WTC11 (cell line): ENCODE measurements at regions not wholly inside any gene's neighbourhood (a gene's known extent, or its start where the extent isn't known, plus 50 kb on each side); places are given as distances from the start of the nearest gene placed in this dataset.
"Not testable (repeated sequence)": the region's sequence is repeated elsewhere in the genome, so short reads cannot be mapped to it uniquely, and the experiment has no call there.

Source experiments
- ATAC-seq: fragments of 200-7000 bp; cut with Tn5 transposase; 2 replicates; pipeline ENCODE4 v1.10.0; 2021; ENCODE audit warnings: mild to moderate bottlenecking, moderate library complexity
- CTCF ChIA-PET: fragments of 300-600 bp; sonication (Branson Sonifier 250); formaldehyde crosslinking; loops from one replicate; lab custom pipeline; 2021; ENCODE audit warnings: antibody characterized with exemption; lab: Charles Lee
- POLR2A ChIA-PET: fragments of 350-600 bp; sonication (Branson Sonifier 250); formaldehyde crosslinking; loops from one replicate; lab custom pipeline; 2021; ENCODE audit warnings: antibody characterized with exemption; lab: Charles Lee
- DNase-seq: peaks from one replicate; pipeline ENCODE4 v3.0.0; 2021; ENCODE audit warnings: low spot score
- H3K27ac Mint-ChIP-seq: 2 replicates; pipeline ENCODE4 v1.8.0; 2021; ENCODE audit warnings: mixed read lengths
- H3K27me3 Mint-ChIP-seq: 2 replicates; pipeline ENCODE4 v1.8.0; 2021; ENCODE audit warnings: low read depth, mild to moderate bottlenecking, moderate library complexity, mixed read lengths
- H3K36me3 Mint-ChIP-seq: 2 replicates; pipeline ENCODE4 v1.8.0; 2021; ENCODE audit warnings: mixed read lengths
- H3K4me1 Mint-ChIP-seq: 2 replicates; pipeline ENCODE4 v1.8.0; 2022; ENCODE audit warnings: mixed read lengths
- H3K4me3 Mint-ChIP-seq: 2 replicates; pipeline ENCODE4 v1.8.0; 2021; ENCODE audit warnings: mild to moderate bottlenecking, moderate library complexity, mixed read lengths
- H3K9me3 Mint-ChIP-seq: 2 replicates; pipeline ENCODE4 v1.8.0; 2021; ENCODE audit warnings: mixed read lengths

GRCh38 chr14:19052977-19053376 is 85.7 kb downstream of the POTEM start:
- H3K27ac Mint-ChIP-seq, CTCF ChIA-PET, POLR2A ChIA-PET, H3K36me3 Mint-ChIP-seq, H3K4me1 Mint-ChIP-seq, H3K9me3 Mint-ChIP-seq, ATAC-seq, H3K4me3 Mint-ChIP-seq, DNase-seq, H3K27me3 Mint-ChIP-seq: not testable (repeated sequence)

- H3K27ac Mint-ChIP-seq, H3K36me3 Mint-ChIP-seq, H3K9me3 Mint-ChIP-seq, H3K4me1 Mint-ChIP-seq, POLR2A ChIA-PET, H3K27me3 Mint-ChIP-seq, H3K4me3 Mint-ChIP-seq, CTCF ChIA-PET, DNase-seq: not testable (repeated sequence)
- ATAC-seq, result peak; percentile 58
Observed at GRCh38 chr14:19053426-19054050, 86.3 kb downstream of the POTEM start.

- H3K27me3 Mint-ChIP-seq, H3K4me1 Mint-ChIP-seq, H3K36me3 Mint-ChIP-seq, H3K4me3 Mint-ChIP-seq, POLR2A ChIA-PET, DNase-seq, H3K27ac Mint-ChIP-seq, CTCF ChIA-PET, H3K9me3 Mint-ChIP-seq, ATAC-seq: not testable (repeated sequence)
Observed at GRCh38 chr14:19054108-19054721, 87.0 kb downstream of the POTEM start.

GRCh38 chr14:19054934-19055333 is 87.7 kb downstream of the POTEM start:
- H3K27me3 Mint-ChIP-seq, H3K4me3 Mint-ChIP-seq, DNase-seq, H3K4me1 Mint-ChIP-seq, POLR2A ChIA-PET, ATAC-seq, H3K27ac Mint-ChIP-seq, CTCF ChIA-PET, H3K9me3 Mint-ChIP-seq, H3K36me3 Mint-ChIP-seq: not testable (repeated sequence)

- H3K27me3 Mint-ChIP-seq, H3K27ac Mint-ChIP-seq, ATAC-seq, DNase-seq, H3K4me3 Mint-ChIP-seq, POLR2A ChIA-PET, H3K9me3 Mint-ChIP-seq, H3K4me1 Mint-ChIP-seq, CTCF ChIA-PET, H3K36me3 Mint-ChIP-seq: not testable (repeated sequence)
Observed at GRCh38 chr14:19059066-19059465, 91.8 kb downstream of the POTEM start.

GRCh38 chr14:19061689-19062450 is 94.6 kb downstream of the POTEM start:
- H3K36me3 Mint-ChIP-seq, CTCF ChIA-PET, H3K27ac Mint-ChIP-seq, ATAC-seq, H3K27me3 Mint-ChIP-seq, DNase-seq, H3K4me3 Mint-ChIP-seq, H3K9me3 Mint-ChIP-seq, POLR2A ChIA-PET, H3K4me1 Mint-ChIP-seq: not testable (repeated sequence)

GRCh38 chr14:19068957-19069356 is 101.7 kb downstream of the POTEM start:
- DNase-seq, ATAC-seq, H3K4me1 Mint-ChIP-seq, H3K27ac Mint-ChIP-seq, POLR2A ChIA-PET, H3K4me3 Mint-ChIP-seq, CTCF ChIA-PET, H3K9me3 Mint-ChIP-seq, H3K36me3 Mint-ChIP-seq, H3K27me3 Mint-ChIP-seq: not testable (repeated sequence)

GRCh38 chr14:19072518-19072917 is 105.3 kb downstream of the POTEM start:
- H3K4me1 Mint-ChIP-seq, H3K9me3 Mint-ChIP-seq, H3K36me3 Mint-ChIP-seq, POLR2A ChIA-PET, H3K4me3 Mint-ChIP-seq, H3K27ac Mint-ChIP-seq, CTCF ChIA-PET, H3K27me3 Mint-ChIP-seq, DNase-seq, ATAC-seq: not testable (repeated sequence)

- H3K4me3 Mint-ChIP-seq, DNase-seq, H3K27me3 Mint-ChIP-seq, H3K36me3 Mint-ChIP-seq, CTCF ChIA-PET, H3K27ac Mint-ChIP-seq, ATAC-seq, H3K9me3 Mint-ChIP-seq, POLR2A ChIA-PET, H3K4me1 Mint-ChIP-seq: not testable (repeated sequence)
Observed at GRCh38 chr14:19088632-19089031, 121.4 kb downstream of the POTEM start.

GRCh38 chr14:19093227-19093626 is 126.0 kb downstream of the POTEM start:
- H3K36me3 Mint-ChIP-seq, H3K27ac Mint-ChIP-seq, CTCF ChIA-PET, ATAC-seq, H3K4me1 Mint-ChIP-seq, H3K4me3 Mint-ChIP-seq, DNase-seq, H3K27me3 Mint-ChIP-seq, H3K9me3 Mint-ChIP-seq, POLR2A ChIA-PET: not testable (repeated sequence)

GRCh38 chr14:19094731-19095130 is 127.5 kb downstream of the POTEM start:
- CTCF ChIA-PET, H3K4me1 Mint-ChIP-seq, DNase-seq, H3K36me3 Mint-ChIP-seq, H3K9me3 Mint-ChIP-seq, H3K4me3 Mint-ChIP-seq, H3K27ac Mint-ChIP-seq, POLR2A ChIA-PET, H3K27me3 Mint-ChIP-seq, ATAC-seq: not testable (repeated sequence)

- H3K36me3 Mint-ChIP-seq, H3K4me3 Mint-ChIP-seq, H3K27ac Mint-ChIP-seq, DNase-seq, ATAC-seq, CTCF ChIA-PET, H3K9me3 Mint-ChIP-seq, POLR2A ChIA-PET, H3K4me1 Mint-ChIP-seq, H3K27me3 Mint-ChIP-seq: not testable (repeated sequence)
Observed at GRCh38 chr14:19095167-19095566, 127.9 kb downstream of the POTEM start.
